ENCODE measurements at regions not wholly inside any gene's neighbourhood (a gene's known extent, or its start where the extent isn't known, plus 50 kb on each side); places are given as distances from the start of the nearest gene placed in this dataset.

GRCh38 chr13:103161476-103161875 lies 95.3 kb upstream of the SLC10A2 start:
- Histone ChIP-seq H3K9me3 (ENCODE audit: insufficient read depth, low read length) (no peaks in the 10 kb centered on the region), H3K4me1 (ENCODE audit: low read length) (no peaks in the 10 kb centered on the region), H2AFZ (ENCODE audit: low read depth, low read length) (no peak overlapping the region), H3K27me3 (ENCODE audit: low read depth, low read length) (no peaks in the 10 kb centered on the region), H4K20me1 (ENCODE audit: insufficient read depth, low read length) (no peaks in the 10 kb centered on the region), H3K9ac (ENCODE audit: low read length) (no peak overlapping the region), H3K4me2 (ENCODE audit: low read length) (no peak overlapping the region), H3K36me3 (replicated peaks; ENCODE audit: low read depth, low read length) (no peaks in the 10 kb centered on the region), H3K79me2 (ENCODE audit: low read length) (no peaks in the 10 kb centered on the region), H3K4me3 (ENCODE audit: low read length) (no peak overlapping the region), H3K27ac (ENCODE audit: low read length) (no peak overlapping the region)
- no peak for TF ChIP-seq EZH2phosphoT487 (IDR thresholded peaks at IDR 0.05; ENCODE audit: low read depth)
- TF ChIP-seq, protein P1, sequence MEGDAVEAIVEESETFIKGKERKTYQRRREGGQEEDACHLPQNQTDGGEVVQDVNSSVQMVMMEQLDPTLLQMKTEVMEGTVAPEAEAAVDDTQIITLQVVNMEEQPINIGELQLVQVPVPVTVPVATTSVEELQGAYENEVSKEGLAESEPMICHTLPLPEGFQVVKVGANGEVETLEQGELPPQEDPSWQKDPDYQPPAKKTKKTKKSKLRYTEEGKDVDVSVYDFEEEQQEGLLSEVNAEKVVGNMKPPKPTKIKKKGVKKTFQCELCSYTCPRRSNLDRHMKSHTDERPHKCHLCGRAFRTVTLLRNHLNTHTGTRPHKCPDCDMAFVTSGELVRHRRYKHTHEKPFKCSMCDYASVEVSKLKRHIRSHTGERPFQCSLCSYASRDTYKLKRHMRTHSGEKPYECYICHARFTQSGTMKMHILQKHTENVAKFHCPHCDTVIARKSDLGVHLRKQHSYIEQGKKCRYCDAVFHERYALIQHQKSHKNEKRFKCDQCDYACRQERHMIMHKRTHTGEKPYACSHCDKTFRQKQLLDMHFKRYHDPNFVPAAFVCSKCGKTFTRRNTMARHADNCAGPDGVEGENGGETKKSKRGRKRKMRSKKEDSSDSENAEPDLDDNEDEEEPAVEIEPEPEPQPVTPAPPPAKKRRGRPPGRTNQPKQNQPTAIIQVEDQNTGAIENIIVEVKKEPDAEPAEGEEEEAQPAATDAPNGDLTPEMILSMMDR (IDR thresholded peaks at IDR 0.05; ENCODE audit: low read depth, low read length): no peak

- Histone ChIP-seq H3K27ac (ENCODE audit: low read length) (no peak overlapping the region), H3K4me2 (ENCODE audit: low read length) (no peak overlapping the region)
- TF ChIP-seq, protein P1 (IDR thresholded peaks at IDR 0.05; ENCODE audit: low read depth, low read length): no peak
- no peak for TF ChIP-seq EZH2phosphoT487 (IDR thresholded peaks at IDR 0.05; ENCODE audit: low read depth)
Measured at GRCh38 chr13:103157434-103158145, 91.4 kb upstream of the SLC10A2 start.

GRCh38 chr13:103157016-103157415 lies 90.8 kb upstream of the SLC10A2 start:
- TF ChIP-seq, protein P1 (IDR thresholded peaks at IDR 0.05; ENCODE audit: low read depth, low read length): no peak
- TF ChIP-seq EZH2phosphoT487 (IDR thresholded peaks at IDR 0.05; ENCODE audit: low read depth): no peak
- H4K20me1 ChIP-seq (ENCODE audit: insufficient read depth, low read length): no peaks in the 10 kb centered on the region
- H3K4me2 ChIP-seq (ENCODE audit: low read length): no peak overlapping the region
- no peak overlapping the region for H3K27ac ChIP-seq (ENCODE audit: low read length)
- H3K36me3 ChIP-seq (replicated peaks; ENCODE audit: low read depth, low read length): no peaks in the 10 kb centered on the region
- H3K79me2 ChIP-seq (ENCODE audit: low read length): no peaks in the 10 kb centered on the region
- H3K27me3 ChIP-seq (ENCODE audit: low read depth, low read length): no peaks in the 10 kb centered on the region
- H3K9ac ChIP-seq (ENCODE audit: low read length): no peak overlapping the region
- H3K4me3 ChIP-seq (ENCODE audit: low read length): no peak overlapping the region
- H3K9me3 ChIP-seq (ENCODE audit: insufficient read depth, low read length): no peaks in the 10 kb centered on the region
- no peaks in the 10 kb centered on the region for H3K4me1 ChIP-seq (ENCODE audit: low read length)
- H2AFZ ChIP-seq (ENCODE audit: low read depth, low read length): no peak overlapping the region

More at GRCh38 chr13:103157434-103158145, 91.4 kb upstream of the SLC10A2 start:
- no peaks in the 10 kb centered on the region for H3K79me2 ChIP-seq (ENCODE audit: low read length)
- H3K4me3 ChIP-seq (ENCODE audit: low read length): no peak overlapping the region
- H3K9ac ChIP-seq (ENCODE audit: low read length): no peak overlapping the region
- no peaks in the 10 kb centered on the region for H4K20me1 ChIP-seq (ENCODE audit: insufficient read depth, low read length)
- no peaks in the 10 kb centered on the region for H3K27me3 ChIP-seq (ENCODE audit: low read depth, low read length)
- no peaks in the 10 kb centered on the region for H3K36me3 ChIP-seq (replicated peaks; ENCODE audit: low read depth, low read length)
- no peaks in the 10 kb centered on the region for H3K9me3 ChIP-seq (ENCODE audit: insufficient read depth, low read length)
- H2AFZ ChIP-seq (ENCODE audit: low read depth, low read length): no peak overlapping the region
- H3K4me1 ChIP-seq (ENCODE audit: low read length): no peaks in the 10 kb centered on the region

DNA sequence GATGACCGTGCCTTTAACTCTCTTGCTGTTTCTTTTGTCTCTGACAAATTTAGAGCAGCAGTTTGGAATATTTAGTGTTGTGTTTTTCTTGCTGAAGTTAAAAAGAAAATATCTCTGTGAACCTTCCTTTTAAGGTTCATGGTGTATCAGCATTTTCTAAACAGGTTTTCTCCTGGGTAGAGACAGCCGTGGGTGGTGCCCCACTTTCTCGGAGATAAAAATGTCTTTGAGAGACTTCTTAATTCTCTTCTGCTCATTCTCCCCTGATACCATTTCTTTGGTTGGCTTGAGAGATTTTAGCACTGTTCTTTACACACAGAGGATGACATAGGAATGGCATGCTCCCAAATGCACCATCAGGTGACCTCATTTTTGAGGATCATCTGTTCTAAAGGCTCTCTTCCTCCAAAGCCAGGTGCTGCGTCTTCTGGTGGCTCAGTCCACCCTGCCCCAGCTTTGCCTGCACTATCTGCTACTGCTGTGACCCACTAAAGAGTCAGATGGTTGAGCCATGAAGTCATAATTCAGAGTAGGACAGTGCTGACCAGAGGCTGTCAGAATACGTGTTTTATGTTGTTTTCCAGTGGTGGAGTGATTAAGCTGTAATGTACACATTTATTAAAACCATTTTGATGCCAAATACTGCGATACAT lies 90.3 kb upstream of the SLC10A2 start:
- H3K27ac ChIP-seq (ENCODE audit: low read length): no peak overlapping the region
- H4K20me1 ChIP-seq (ENCODE audit: insufficient read depth, low read length): no peaks in the 10 kb centered on the region
- H3K9me3 ChIP-seq (ENCODE audit: insufficient read depth, low read length): no peaks in the 10 kb centered on the region
- TF ChIP-seq EZH2phosphoT487 (IDR thresholded peaks at IDR 0.05; ENCODE audit: low read depth): no peak
- TF ChIP-seq, protein P1 (IDR thresholded peaks at IDR 0.05; ENCODE audit: low read depth, low read length): no peak
- no peaks in the 10 kb centered on the region for H3K27me3 ChIP-seq (ENCODE audit: low read depth, low read length)
- no peaks in the 10 kb centered on the region for H3K79me2 ChIP-seq (ENCODE audit: low read length)
- no peak overlapping the region for H3K9ac ChIP-seq (ENCODE audit: low read length)
- no peak overlapping the region for H2AFZ ChIP-seq (ENCODE audit: low read depth, low read length)
- H3K4me2 ChIP-seq (ENCODE audit: low read length): no peak overlapping the region
- H3K4me1 ChIP-seq (ENCODE audit: low read length): no peaks in the 10 kb centered on the region
- H3K36me3 ChIP-seq (replicated peaks; ENCODE audit: low read depth, low read length): no peaks in the 10 kb centered on the region
- H3K4me3 ChIP-seq (ENCODE audit: low read length): no peak overlapping the region

All from OCI-LY3 (cell line).